NCI-H345 treated with DMSO at 0.1 percent for 48 hours (cell line): ENCODE measurements at regions not wholly inside any gene's neighbourhood (a gene's known extent, or its start where the extent isn't known, plus 50 kb on each side); places are given as distances from the start of the nearest gene placed in this dataset.

Experiments used
- DNase-seq: peaks from one replicate; lab custom pipeline; 2025; ENCODE audit not compliant: unreplicated experiment; lab: John Stamatoyannopoulos, UW

- no peak for DNase-seq
Observed at GRCh38 chr1:22284906-22285548, 142.1 kb upstream of the WNT4 start.

DNA sequence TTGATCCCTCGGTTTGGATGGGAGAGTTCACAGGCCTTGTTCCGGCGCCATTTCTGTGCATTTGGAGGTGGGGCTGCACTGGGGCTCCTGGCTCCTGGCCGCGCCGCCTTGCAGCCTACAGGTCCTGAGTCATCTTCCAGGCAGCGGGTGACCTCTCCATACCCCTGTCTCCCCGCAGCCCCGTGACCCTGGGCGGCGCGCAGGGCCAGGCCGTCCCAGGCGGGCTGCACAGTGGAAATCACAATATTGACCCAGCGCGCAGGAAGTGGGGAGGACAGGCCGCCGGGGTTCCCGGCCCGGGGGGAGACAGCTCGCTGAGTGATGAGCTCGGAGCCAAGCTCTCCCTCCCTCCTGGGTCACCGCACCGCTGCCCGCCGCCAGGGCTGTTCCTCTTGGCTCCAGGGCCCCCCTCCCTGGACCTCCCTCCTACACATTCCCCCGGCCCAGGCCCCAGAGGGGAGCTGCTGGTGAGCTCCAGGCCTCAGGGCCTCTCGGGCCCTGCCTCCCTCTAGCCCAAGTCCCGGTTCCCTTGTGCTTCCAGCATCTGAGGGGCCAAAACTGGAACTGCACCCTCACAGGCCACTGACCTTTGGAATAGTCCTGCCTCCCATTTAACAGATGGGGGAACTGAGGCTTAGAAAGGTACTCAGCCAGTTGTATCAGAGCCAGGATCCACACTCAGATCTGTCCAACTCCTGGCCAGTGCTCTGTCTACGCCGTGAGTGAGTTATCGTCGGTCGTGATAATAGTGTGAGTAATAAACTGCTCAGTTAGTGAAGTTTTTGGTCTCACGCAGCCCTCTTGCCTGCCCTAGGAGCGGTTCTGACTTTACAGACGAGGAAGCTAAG lies 142.9 kb upstream of the WNT4 start:
- no peak for DNase-seq

DNA sequence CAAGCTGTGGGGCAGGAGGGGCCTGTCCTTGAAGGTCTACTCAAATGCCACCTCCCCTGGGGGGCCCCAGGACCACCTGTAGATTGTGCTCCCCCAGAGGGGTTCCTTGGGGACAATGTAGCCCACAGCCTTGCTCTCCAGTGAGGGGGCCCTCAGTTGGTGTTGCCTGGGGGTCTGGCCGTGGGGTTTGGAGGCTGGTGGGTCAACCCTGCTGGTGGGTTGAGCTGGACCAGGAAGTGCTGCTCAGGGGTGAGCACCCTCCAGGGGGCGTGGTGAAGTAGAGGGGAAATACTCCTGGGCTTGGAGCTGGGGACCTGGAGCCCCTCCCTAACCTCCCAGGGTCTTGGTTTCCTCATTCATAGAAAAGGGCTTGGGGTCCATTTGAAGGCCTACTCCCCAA lies 143.6 kb upstream of the WNT4 start:
- DNase-seq, result no peak

GRCh38 chr1:22287273-22287672 lies 144.4 kb upstream of the WNT4 start:
- no peak for DNase-seq

GRCh38 chr1:22287946-22288520 lies 145.1 kb upstream of the WNT4 start:
- DNase-seq, result no peak

GRCh38 chr1:22288593-22289241 lies 145.8 kb upstream of the WNT4 start:
- DNase-seq, result no peak

GRCh38 chr1:22289307-22289995 lies 146.6 kb upstream of the WNT4 start:
- no peak for DNase-seq

DNA sequence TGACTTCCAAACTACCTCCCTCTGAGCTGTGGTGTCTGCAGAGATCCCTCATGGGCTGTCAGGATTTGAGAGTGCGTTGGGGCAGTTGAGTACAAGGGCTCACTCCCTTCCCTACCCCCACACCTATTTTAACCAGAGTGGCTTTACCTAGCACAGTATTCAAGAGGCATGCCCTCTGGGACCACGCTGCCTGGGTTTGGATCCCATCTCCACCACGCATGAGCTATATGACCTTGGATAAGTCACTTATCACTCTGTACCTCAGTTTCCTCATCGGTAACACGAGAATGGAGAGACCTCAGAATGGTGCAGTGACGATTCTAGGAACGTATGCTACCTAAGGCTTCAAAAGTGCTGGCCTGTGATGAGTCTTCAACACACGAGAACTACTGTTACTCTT lies 147.3 kb upstream of the WNT4 start:
- DNase-seq, result no peak

DNA sequence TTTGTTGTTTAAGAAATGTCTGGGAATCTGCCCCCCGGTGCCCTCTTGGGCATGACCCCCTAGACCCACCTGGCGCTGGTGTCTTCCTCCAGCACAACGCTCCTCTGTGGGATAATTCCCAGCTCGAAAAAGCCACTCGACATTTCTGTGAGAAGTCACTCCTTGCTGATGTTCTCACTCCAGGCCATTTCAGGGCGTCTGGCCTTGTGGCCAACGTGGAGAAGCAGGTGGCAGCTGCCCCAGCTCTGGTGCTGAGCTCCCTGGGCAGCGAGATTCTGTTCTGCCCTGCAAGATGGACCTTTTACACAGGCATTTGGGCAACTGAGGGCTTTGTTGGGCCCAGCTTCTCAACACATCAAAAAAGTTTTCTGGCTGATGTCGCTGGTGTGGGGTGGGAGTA lies 147.7 kb upstream of the WNT4 start:
- no peak for DNase-seq

DNA sequence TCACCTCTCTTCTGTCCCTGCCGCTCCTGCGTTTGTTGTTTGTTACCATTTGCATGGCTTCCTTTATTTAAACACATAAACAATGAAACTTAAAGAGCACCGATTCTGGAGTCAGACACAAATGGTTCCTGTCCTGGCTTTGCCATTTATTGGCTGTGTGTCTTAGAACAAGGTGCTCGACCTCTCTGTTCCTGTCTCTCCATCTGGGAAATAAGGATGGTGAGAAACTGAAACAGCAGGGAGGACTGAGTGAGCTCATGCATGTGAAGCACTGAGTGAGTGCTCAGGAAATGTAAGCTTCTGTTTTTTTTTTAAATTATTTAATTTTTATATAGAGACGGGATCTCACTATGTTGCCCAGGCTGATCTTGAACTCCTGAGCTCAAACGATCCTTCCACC lies 148.2 kb upstream of the WNT4 start:
- DNase-seq, result no peak

DNA sequence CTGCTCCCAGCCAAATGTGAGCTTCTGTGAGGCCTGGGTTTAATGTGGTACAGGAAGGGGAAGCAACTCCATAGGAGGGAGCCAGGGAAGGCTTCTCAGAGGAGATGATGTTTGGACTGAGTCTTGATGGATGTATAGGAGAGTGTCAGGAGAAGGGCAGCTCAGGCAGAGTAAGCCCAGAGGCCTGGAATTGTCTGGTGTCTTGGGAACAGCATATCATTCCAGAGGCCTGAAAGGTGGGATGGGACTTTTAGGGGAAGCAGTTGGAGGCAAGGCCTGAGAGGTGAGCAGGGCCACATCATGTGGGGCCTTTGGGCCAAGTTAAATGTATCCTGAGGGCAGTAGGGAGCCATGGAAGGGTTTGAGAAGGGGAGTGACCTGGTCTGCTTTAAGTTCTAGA lies 148.6 kb upstream of the WNT4 start:
- no peak for DNase-seq

DNA sequence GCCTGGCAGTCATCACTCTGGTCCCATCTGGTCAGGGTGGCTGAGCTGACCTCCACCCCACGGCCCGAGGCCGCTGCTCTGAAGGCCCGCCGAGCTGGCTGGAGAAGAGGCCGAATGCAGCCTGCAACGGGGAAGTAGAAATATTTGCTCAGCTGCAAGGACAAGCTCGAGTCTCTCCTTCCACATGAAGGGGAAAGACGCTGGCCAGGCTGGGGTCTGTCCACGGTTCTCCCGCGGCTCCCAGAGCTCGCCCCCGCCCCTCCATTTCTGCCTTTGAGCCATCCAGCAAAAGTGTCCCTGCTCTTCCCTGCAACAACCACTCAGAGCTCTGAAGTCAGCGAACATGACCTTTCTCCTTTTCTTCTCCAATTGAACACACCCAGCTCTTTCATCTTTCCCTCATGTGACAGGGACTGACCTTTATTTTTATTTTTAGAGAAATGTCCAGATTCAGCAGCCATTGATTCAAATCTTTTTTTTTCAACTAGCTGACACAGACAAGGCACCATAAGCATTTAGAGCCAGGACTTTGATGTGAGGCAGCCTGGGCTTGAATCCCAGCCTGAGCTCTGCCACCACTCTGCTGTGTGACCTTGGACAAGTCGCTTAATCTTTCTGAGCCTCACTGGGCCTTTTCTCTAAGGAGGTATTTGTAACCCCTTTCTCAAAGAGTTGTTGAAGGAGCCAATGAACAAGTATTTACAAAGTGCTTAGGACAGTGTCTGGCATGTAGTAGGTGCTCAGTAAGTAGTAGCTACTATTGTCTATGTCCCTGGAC lies 149.3 kb upstream of the WNT4 start:
- DNase-seq, result no peak

DNA sequence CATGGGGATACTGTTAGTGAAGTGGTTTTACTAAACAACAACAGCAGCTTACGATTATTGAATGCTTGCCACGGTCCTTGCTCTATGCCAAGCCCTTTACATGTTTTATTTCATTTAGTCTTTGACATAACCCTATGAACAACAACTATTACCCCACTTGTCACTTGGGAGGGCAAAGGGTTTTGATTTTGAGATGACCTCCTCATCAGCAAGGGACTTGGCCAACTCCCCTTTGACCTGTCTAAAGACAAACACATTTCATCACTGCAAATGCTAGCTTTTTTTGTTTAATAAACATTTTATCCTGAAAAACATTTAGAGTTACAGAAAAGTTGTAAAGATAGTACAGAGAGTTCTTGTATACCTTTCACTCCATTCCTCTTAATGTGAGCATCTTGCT lies 152.5 kb upstream of the WNT4 start:
- DNase-seq, result no peak

DNA sequence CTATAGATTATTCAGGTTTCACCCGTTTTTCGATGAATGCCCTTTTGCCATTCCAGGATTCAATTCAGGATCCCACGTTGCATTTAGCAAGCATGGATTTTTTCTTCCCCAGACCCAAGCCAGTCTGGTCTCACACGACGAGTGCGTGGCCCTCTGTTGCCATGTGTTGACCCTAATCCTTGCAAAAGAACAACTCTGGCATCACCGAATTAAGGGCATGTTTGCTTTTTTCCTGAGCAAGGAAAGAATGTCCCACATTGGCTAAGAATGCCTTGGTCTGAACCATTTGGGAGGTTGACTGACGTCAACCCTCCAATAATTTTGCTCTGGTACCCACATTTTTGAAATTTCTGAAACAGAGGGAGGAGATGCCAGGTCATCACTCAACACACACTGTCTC lies 153.0 kb upstream of the WNT4 start:
- no peak for DNase-seq

DNA sequence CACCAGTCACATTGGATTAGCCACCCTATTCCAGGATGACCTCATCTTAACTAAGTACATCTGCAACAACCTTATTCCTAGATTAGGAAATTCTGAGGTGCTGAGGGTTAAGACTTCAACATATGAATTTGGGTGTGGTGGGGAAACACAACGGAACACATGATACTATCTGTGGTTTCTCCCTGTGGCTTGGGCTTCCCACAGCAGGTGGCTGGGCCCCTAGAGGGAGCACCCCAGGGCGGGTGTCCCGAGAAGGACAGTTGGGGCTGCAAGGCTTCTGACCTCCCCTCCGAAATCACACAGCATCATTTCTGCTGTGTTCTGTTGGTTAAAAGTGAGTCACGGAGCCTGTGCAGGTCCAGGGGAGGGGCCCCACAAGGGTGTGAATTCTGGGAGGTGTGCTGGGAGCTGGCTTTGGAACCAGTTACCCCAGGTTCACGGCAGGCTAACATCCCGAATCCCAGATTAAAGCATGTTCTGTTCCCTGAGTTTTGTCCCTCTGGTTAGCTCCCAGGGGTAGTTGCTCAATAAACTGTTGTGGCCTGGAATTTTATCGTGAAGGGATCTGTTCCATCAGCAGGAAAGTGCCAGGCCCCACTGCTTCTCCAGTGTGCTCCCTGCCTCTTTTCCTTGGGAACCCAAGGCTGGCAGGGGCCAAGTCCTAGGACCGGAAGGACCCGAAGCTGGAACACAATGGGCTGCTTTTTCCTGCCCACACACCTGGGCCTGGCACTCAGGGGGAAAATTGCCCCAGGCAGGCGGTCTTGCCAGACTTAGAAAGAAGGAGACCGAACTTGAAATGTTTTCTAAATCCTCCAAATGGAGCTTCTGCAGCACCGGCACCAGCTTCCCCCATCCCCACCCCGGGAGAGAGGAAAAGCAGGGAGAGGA lies 154.0 kb upstream of the WNT4 start:
- no peak for DNase-seq

- no peak for DNase-seq
Observed at GRCh38 chr1:22297999-22298398, 153.7 kb upstream of the ZBTB40 start.

DNA sequence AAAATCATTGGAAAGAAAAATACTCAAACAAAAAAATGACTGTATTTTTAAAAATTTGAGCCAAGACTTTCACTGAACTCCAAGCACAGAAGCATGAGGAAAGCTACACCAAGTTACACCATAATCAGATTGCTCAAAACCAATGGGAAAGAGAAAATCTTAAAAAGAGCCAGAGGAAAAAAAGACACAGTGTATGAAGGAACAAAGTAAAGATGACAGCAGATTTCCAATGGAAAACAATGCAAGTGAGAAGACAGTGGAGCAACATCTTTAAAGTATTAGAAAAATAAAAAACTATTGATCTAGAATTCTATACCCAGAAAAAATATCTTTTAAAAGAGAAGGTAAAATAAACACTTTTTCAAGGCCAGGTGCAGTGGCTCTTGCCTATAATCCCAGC lies 147.8 kb upstream of the ZBTB40 start:
- no peak for DNase-seq

GRCh38 chr1:22309572-22309971 lies 142.1 kb upstream of the ZBTB40 start:
- DNase-seq, result no peak

- no peak for DNase-seq
Observed at GRCh38 chr1:22311461-22311860, 140.2 kb upstream of the ZBTB40 start.

DNA sequence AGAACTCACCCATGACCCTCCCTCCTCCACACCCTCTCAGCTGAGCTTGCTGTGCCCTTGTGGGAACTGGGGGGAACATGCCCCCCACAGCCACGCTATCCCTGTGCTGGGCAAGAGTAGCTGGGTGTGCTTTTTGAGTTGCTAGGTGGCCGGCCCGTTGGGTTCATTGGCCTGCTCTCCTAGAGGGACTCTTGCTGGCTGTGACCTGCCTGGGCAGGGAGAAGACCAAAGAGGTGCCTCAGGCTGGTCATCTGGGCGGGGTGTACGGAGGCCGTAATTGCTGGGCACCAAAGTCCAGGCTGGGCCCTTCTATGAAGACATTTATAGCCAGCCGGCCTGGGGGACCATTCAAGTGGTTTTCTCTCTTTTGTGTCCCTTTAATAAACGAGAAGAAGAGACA lies 138.3 kb upstream of the ZBTB40 start:
- DNase-seq, result no peak
